MM.1S (cell line): ENCODE measurements at regions not wholly inside any gene's neighbourhood (a gene's known extent, or its start where the extent isn't known, plus 50 kb on each side); places are given as distances from the start of the nearest gene placed in this dataset.
A peak's percentile ranks its signal among the peaks of the same experiment; 100 is the strongest.
"Not testable (repeated sequence)": the region's sequence is repeated elsewhere in the genome, so short reads cannot be mapped to it uniquely, and the experiment has no call there.

Experiments
- DNase-seq: peaks from one replicate; pipeline ENCODE4 v3.0.0-alpha.2; 2015
- H2AFZ ChIP-seq: fragments of 300-600 bp; sonication (generic); 2 replicates; pipeline ENCODE4 v1.6.0; 2016; ENCODE audit warnings: antibody characterized with exemption, low read length
- H3F3A ChIP-seq: fragments of 300-600 bp; sonication (generic); 2 replicates; pipeline ENCODE4 v1.6.1; 2016; ENCODE audit warnings: mild to moderate bottlenecking, antibody characterized with exemption, low read length, moderate library complexity, mixed read lengths; ENCODE audit not compliant: insufficient read depth
- H3K27ac ChIP-seq: fragments of 300-600 bp; sonication (generic); 2 replicates; pipeline ENCODE4 v1.5.1; 2016; ENCODE audit warnings: mild to moderate bottlenecking, low read length
- H3K27me3 ChIP-seq: fragments of 300-600 bp; sonication (generic); replicated peaks from 2 replicates; pipeline ENCODE4 v1.6.0; 2016; ENCODE audit warnings: low read length; ENCODE audit not compliant: insufficient read depth
- H3K36me3 ChIP-seq: fragments of 300-600 bp; sonication (generic); replicated peaks from 2 replicates; pipeline ENCODE4 v1.6.1; 2016; ENCODE audit warnings: mild to moderate bottlenecking, low read length, mixed read lengths; ENCODE audit not compliant: insufficient read depth
- H3K4me1 ChIP-seq: fragments of 300-600 bp; sonication (generic); 2 replicates; pipeline ENCODE4 v1.6.1; 2016; ENCODE audit warnings: low read length, mixed read lengths
- H3K4me2 ChIP-seq: fragments of 300-600 bp; sonication (generic); 2 replicates; pipeline ENCODE4 v1.6.0; 2016; ENCODE audit warnings: low read depth, low read length
- H3K4me3 ChIP-seq: fragments of 300-600 bp; sonication (generic); 2 replicates; pipeline ENCODE4 v1.5.1; 2016; ENCODE audit warnings: low read length, mixed read lengths
- H3K79me2 ChIP-seq: fragments of 300-600 bp; sonication (generic); 2 replicates; pipeline ENCODE4 v1.6.1; 2016; ENCODE audit warnings: mixed run types, low read length, mixed read lengths
- H3K9ac ChIP-seq: fragments of 300-600 bp; sonication (generic); 2 replicates; pipeline ENCODE4 v1.6.1; 2016; ENCODE audit warnings: low read length, mixed read lengths
- H3K9me2 ChIP-seq: fragments of 300-600 bp; sonication (generic); replicated peaks from 2 replicates; pipeline ENCODE4 v1.6.1; 2016; ENCODE audit warnings: mild to moderate bottlenecking, low read length, mixed read lengths; ENCODE audit not compliant: insufficient read depth
- H3K9me3 ChIP-seq: fragments of 300-600 bp; sonication (generic); replicated peaks from 2 replicates; pipeline ENCODE4 v1.6.1; 2016; ENCODE audit warnings: mild to moderate bottlenecking, low read length, mixed read lengths; ENCODE audit not compliant: insufficient read depth
- H4K20me1 ChIP-seq: fragments of 300-600 bp; sonication (generic); 2 replicates; pipeline ENCODE4 v1.6.1; 2016; ENCODE audit warnings: mild to moderate bottlenecking, low read length, moderate library complexity, mixed read lengths; ENCODE audit not compliant: insufficient read depth
- EZH2 ChIP-seq: fragments of 300-600 bp; sonication (generic); optimal IDR thresholded peaks from 2 replicates; pipeline ENCODE3; 2017; ENCODE audit warnings: low read depth, mild to moderate bottlenecking, antibody characterized with exemption, low read length, mixed read lengths
- EZH2phosphoT487 ChIP-seq: fragments of 300-600 bp; sonication (generic); IDR thresholded peaks from 2 replicates; pipeline ENCODE4 v1.6.1; 2018; ENCODE audit warnings: antibody characterized with exemption, low read length
- TF ChIP-seq, protein P1 (sequence below): fragments of 300-600 bp; sonication (generic); IDR thresholded peaks from 2 replicates; pipeline ENCODE4 v1.5.1; 2016; ENCODE audit warnings: antibody characterized with exemption, low read length, mixed read lengths

DNA sequence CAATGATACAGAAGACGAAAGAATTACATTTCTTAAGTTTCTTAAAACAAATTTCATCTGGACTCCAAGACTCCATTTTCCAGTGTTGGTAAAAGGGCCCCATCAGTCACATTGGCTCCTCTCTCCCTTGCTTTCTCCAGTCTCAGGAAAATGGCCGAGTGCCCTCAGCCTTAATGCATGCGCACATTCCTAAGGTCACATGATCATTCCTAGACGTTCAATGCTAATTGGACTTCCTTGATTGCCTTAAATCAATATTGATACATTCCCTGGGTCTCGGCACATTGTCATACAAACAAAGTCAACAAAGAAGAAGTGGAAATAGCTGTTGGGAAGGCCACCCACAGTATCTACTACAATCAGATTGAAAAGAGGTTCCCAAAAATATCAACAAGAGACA is 413.6 kb upstream of the GRAMD2B start:
- Histone ChIP-seq H3K9ac (no peak overlapping the region), H3K27me3 (no peaks in the 10 kb centered on the region), H3K79me2 (no peaks in the 10 kb centered on the region), H3K4me3 (no peak overlapping the region), H3K9me3 (no peaks in the 10 kb centered on the region), H3F3A (no peaks in the 10 kb centered on the region), H3K9me2 (no peaks in the 10 kb centered on the region), H3K4me1 (peaks cover under 1% of the 10 kb centered on the region; the same call in 1 of the 2 replicates), H3K27ac (no peak overlapping the region), H3K36me3 (no peaks in the 10 kb centered on the region), H3K4me2 (no peak overlapping the region), H2AFZ (no peak overlapping the region), H4K20me1 (no peaks in the 10 kb centered on the region)
- DNase-seq, result no peak
- TF ChIP-seq EZH2 (no peak), EZH2phosphoT487 (no peak)
- TF ChIP-seq, protein P1, sequence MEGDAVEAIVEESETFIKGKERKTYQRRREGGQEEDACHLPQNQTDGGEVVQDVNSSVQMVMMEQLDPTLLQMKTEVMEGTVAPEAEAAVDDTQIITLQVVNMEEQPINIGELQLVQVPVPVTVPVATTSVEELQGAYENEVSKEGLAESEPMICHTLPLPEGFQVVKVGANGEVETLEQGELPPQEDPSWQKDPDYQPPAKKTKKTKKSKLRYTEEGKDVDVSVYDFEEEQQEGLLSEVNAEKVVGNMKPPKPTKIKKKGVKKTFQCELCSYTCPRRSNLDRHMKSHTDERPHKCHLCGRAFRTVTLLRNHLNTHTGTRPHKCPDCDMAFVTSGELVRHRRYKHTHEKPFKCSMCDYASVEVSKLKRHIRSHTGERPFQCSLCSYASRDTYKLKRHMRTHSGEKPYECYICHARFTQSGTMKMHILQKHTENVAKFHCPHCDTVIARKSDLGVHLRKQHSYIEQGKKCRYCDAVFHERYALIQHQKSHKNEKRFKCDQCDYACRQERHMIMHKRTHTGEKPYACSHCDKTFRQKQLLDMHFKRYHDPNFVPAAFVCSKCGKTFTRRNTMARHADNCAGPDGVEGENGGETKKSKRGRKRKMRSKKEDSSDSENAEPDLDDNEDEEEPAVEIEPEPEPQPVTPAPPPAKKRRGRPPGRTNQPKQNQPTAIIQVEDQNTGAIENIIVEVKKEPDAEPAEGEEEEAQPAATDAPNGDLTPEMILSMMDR, result no peak

- H3K9ac ChIP-seq, H3K4me2 ChIP-seq, H4K20me1 ChIP-seq, H3K27me3 ChIP-seq, H3K79me2 ChIP-seq, H3K9me3 ChIP-seq, H3K9me2 ChIP-seq, DNase-seq, H2AFZ ChIP-seq, H3K4me3 ChIP-seq, H3F3A ChIP-seq, H3K27ac ChIP-seq, H3K36me3 ChIP-seq: not testable (repeated sequence)
- H3K4me1 ChIP-seq, result peaks cover 11% of the 10 kb centered on the region
These were observed 411.7 kb upstream of the GRAMD2B start for GRCh38 chr5:126011526-126011925.

GRCh38 chr5:126014676-126015075 is 408.5 kb upstream of the GRAMD2B start:
- Histone ChIP-seq H2AFZ (no peak overlapping the region), H3K27ac (no peak overlapping the region)

More at GRCh38 chr5:126014676-126015075, 408.5 kb upstream of the GRAMD2B start:
- no peak overlapping the region for H3K4me3 ChIP-seq
- H3K36me3 ChIP-seq, result no peaks in the 10 kb centered on the region
- H3K4me1 ChIP-seq, result peaks cover 11% of the 10 kb centered on the region
- H3K9me2 ChIP-seq, result no peaks in the 10 kb centered on the region
- DNase-seq, result no peak
- no peaks in the 10 kb centered on the region for H3K9me3 ChIP-seq
- H3F3A ChIP-seq, result 0 out of 2 replicates have a peak, but pooled peaks cover 3% of the 10 kb centered on the region
- peak overlapping the region; percentile 25; the same call in 1 of the 2 replicates for H3K4me2 ChIP-seq
- H3K27me3 ChIP-seq, result no peaks in the 10 kb centered on the region
- TF ChIP-seq EZH2phosphoT487 (no peak), EZH2 (no peak)
- TF ChIP-seq, protein P1, result no peak
- no peak overlapping the region for H3K9ac ChIP-seq
- no peaks in the 10 kb centered on the region for H4K20me1 ChIP-seq
- H3K79me2 ChIP-seq, result no peaks in the 10 kb centered on the region
